Natural killer cell (primary cell): ENCODE measurements at regions not wholly inside any gene's neighbourhood (a gene's known extent, or its start where the extent isn't known, plus 50 kb on each side); places are given as distances from the start of the nearest gene placed in this dataset.

ENCODE experiments used
- ATAC-seq, 3 donors: fragments of 150-1000 bp in 2 of 3; fragments of 200-7000 bp in 1 of 3; cut with Tn5 transposase; 1 replicate in 1 of 3; 2 replicates in 2 of 3; pipeline ENCODE4 v1.10.0; 2021; ENCODE audit warnings: mild to moderate bottlenecking in 2 of 3, moderate library complexity in 2 of 3
- DNase-seq, 2 donors: peaks; one replicate each; pipeline versions ENCODE4 v3.0.0 to v3.0.0-alpha.2; 2013 to 2021; ENCODE audit warnings: mixed read lengths in 1 of 2
- H3K27ac ChIP-seq: one replicate; pipeline ENCODE4 v1.5.1; 2013; ENCODE audit warnings: mild to moderate bottlenecking, low read length
- H3K27me3 ChIP-seq: one replicate; pipeline ENCODE4 v1.6.1; 2013; ENCODE audit warnings: low read length; ENCODE audit not compliant: control insufficient read depth, insufficient read depth
- H3K36me3 ChIP-seq: one replicate; pipeline ENCODE4 v1.6.1; 2013; ENCODE audit warnings: low read length; ENCODE audit not compliant: control insufficient read depth, insufficient read depth
- H3K4me1 ChIP-seq: one replicate; pipeline ENCODE4 v1.6.1; 2013; ENCODE audit warnings: low read length; ENCODE audit not compliant: control insufficient read depth, insufficient read depth
- H3K4me3 ChIP-seq: one replicate; pipeline ENCODE4 v1.5.1; 2013; ENCODE audit warnings: low read length
- H3K9me3 ChIP-seq: one replicate; pipeline ENCODE4 v1.6.1; 2013; ENCODE audit warnings: low read length; ENCODE audit not compliant: control insufficient read depth, insufficient read depth
- H3K27ac Mint-ChIP-seq, 2 donors: one replicate each; pipeline ENCODE4 v1.8.0; 2022; ENCODE audit warnings: mild to moderate bottlenecking in 2 of 2, mixed read lengths in 2 of 2, moderate library complexity in 1 of 2
- H3K27me3 Mint-ChIP-seq, 2 donors: one replicate each; pipeline ENCODE4 v1.8.0; 2022; ENCODE audit warnings: low read depth in 2 of 2, mixed read lengths in 2 of 2
- H3K36me3 Mint-ChIP-seq: one replicate; pipeline ENCODE4 v1.8.0; 2022; ENCODE audit warnings: mixed read lengths
- H3K4me1 Mint-ChIP-seq, 2 donors: one replicate each; pipeline ENCODE4 v1.8.0; 2022; ENCODE audit warnings: mixed read lengths in 2 of 2
- H3K4me3 Mint-ChIP-seq: one replicate; pipeline ENCODE4 v1.8.0; 2022; ENCODE audit warnings: mild to moderate bottlenecking, moderate library complexity, mixed read lengths
- H3K9me3 Mint-ChIP-seq, 2 donors: one replicate each; pipeline ENCODE4 v1.8.0; 2022; ENCODE audit warnings: mixed read lengths in 2 of 2
- CTCF ChIP-seq: fragments of 200-600 bp; IDR thresholded peaks from one replicate; pipeline ENCODE4 v1.8.0; 2022; ENCODE audit warnings: antibody characterized with exemption
- WGBS: methylation state at CpG from one replicate; pipeline ENCODE4 v1.1.7; 2013; ENCODE audit warnings: missing lambda C conversion rate; ENCODE audit not compliant: insufficient coverage; 5-methylcytosine and 5-hydroxymethylcytosine counted together
- intact Hi-C: fragments of 100-400 bp; cut with micrococcal nuclease; formaldehyde crosslinking; loops from one replicate; pipeline ENCODE4 v1.14.2; 2022

GRCh38 chr6:102746941-102747340 lies 1353.4 kb downstream of the GRIK2 start:
- TF ChIP-seq CTCF, result no peak
- no peaks in the 10 kb centered on the region for H3K27me3 Mint-ChIP-seq
- WGBS, result 76% methylated on average over 2 of the region's 5 CpGs
- H3K27me3 ChIP-seq, result no peaks in the 10 kb centered on the region
- H3K4me1 Mint-ChIP-seq, result no peaks in the 10 kb centered on the region
- H3K4me3 Mint-ChIP-seq, result no peak overlapping the region
- no peak overlapping the region for H3K27ac Mint-ChIP-seq
- H3K4me1 ChIP-seq, result no peaks in the 10 kb centered on the region
- no peaks in the 10 kb centered on the region for H3K36me3 ChIP-seq
- H3K9me3 ChIP-seq, result no peaks in the 10 kb centered on the region
- no peak overlapping the region for H3K27ac ChIP-seq
- no peaks in the 10 kb centered on the region for H3K36me3 Mint-ChIP-seq
- ATAC-seq, result no peak
- DNase-seq, result no peak
- H3K4me3 ChIP-seq, result no peak overlapping the region
- H3K9me3 Mint-ChIP-seq, result peaks cover 8 to 11% of the 10 kb centered on the region in 2 donors
- intact Hi-C loops, result no loop called here

- Histone ChIP-seq H3K9me3 (no peaks in the 10 kb centered on the region), H3K4me1 (no peaks in the 10 kb centered on the region), H3K4me3 (no peak overlapping the region), H3K27me3 (no peaks in the 10 kb centered on the region), H3K36me3 (no peaks in the 10 kb centered on the region), H3K27ac (no peak overlapping the region)
- no peak for ATAC-seq
- no peak for TF ChIP-seq CTCF
- Mint-ChIP-seq H3K4me3 (no peak overlapping the region), H3K9me3 (peaks cover 6 to 8% of the 10 kb centered on the region in 2 donors), H3K36me3 (no peaks in the 10 kb centered on the region), H3K4me1 (no peaks in the 10 kb centered on the region), H3K27me3 (no peaks in the 10 kb centered on the region), H3K27ac (no peak overlapping the region)
- intact Hi-C loops, result no loop called here
- 55% methylated on average over 5 of the region's 7 CpGs for WGBS
- DNase-seq, result no peak
Observed at GRCh38 chr6:102742754-102743356, 1349.3 kb downstream of the GRIK2 start.

- DNase-seq (no peak), ATAC-seq (no peak)
- Mint-ChIP-seq H3K27ac (no peak overlapping the region), H3K9me3 (peaks cover 6 to 10% of the 10 kb centered on the region in 2 donors), H3K27me3 (no peaks in the 10 kb centered on the region), H3K4me3 (no peak overlapping the region), H3K4me1 (no peaks in the 10 kb centered on the region), H3K36me3 (no peaks in the 10 kb centered on the region)
- intact Hi-C loops, result no loop called here
- no peaks in the 10 kb centered on the region for H3K27me3 ChIP-seq
- no peak for TF ChIP-seq CTCF
- H3K4me3 ChIP-seq, result no peak overlapping the region
- WGBS, result 43% methylated on average over 4 of the region's 4 CpGs
- no peaks in the 10 kb centered on the region for H3K9me3 ChIP-seq
- H3K36me3 ChIP-seq, result no peaks in the 10 kb centered on the region
- H3K27ac ChIP-seq, result no peak overlapping the region
- H3K4me1 ChIP-seq, result no peaks in the 10 kb centered on the region
Observed at GRCh38 chr6:102742028-102742427, 1348.5 kb downstream of the GRIK2 start.

GRCh38 chr6:102736941-102737368 lies 1343.4 kb downstream of the GRIK2 start:
- Mint-ChIP-seq H3K4me3 (no peak overlapping the region), H3K36me3 (no peaks in the 10 kb centered on the region), H3K27ac (no peak overlapping the region), H3K27me3 (no peaks in the 10 kb centered on the region), H3K9me3 (peaks cover 12 to 16% of the 10 kb centered on the region in 2 donors), H3K4me1 (no peaks in the 10 kb centered on the region)
- DNase-seq, result no peak
- no peak overlapping the region for H3K27ac ChIP-seq
- peaks cover 3% of the 10 kb centered on the region for H3K9me3 ChIP-seq
- no peak overlapping the region for H3K4me3 ChIP-seq
- WGBS, result 79% methylated on average over 2 of the region's 2 CpGs
- intact Hi-C loops, result no loop called here
- H3K36me3 ChIP-seq, result no peaks in the 10 kb centered on the region
- H3K4me1 ChIP-seq, result no peaks in the 10 kb centered on the region
- H3K27me3 ChIP-seq, result no peaks in the 10 kb centered on the region
- ATAC-seq, result no peak
- TF ChIP-seq CTCF, result no peak
